Loucy (cell line): ENCODE measurements at regions not wholly inside any gene's neighbourhood (a gene's known extent, or its start where the extent isn't known, plus 50 kb on each side); places are given as distances from the start of the nearest gene placed in this dataset.

ENCODE experiments used
- CTCF ChIP-seq: fragments of 200-600 bp; sonication (generic); conservative IDR thresholded peaks from 2 replicates; pipeline ENCODE4 v1.5.1; 2014; ENCODE audit warnings: mild to moderate bottlenecking, antibody characterized with exemption, low read length
- EZH2phosphoT487 ChIP-seq: fragments of 200-600 bp; IDR thresholded peaks from 2 replicates; pipeline ENCODE4 v1.6.1; 2018; ENCODE audit warnings: antibody characterized with exemption, mild to moderate bottlenecking, moderate library complexity, borderline replicate concordance

- TF ChIP-seq CTCF (no peak), EZH2phosphoT487 (no peak)
Observed at GRCh38 chr12:84740602-84741001, 172.0 kb downstream of the SLC6A15 start.
